ENCODE measurements at regions not wholly inside any gene's neighbourhood (a gene's known extent, or its start where the extent isn't known, plus 50 kb on each side); places are given as distances from the start of the nearest gene placed in this dataset.

DNA sequence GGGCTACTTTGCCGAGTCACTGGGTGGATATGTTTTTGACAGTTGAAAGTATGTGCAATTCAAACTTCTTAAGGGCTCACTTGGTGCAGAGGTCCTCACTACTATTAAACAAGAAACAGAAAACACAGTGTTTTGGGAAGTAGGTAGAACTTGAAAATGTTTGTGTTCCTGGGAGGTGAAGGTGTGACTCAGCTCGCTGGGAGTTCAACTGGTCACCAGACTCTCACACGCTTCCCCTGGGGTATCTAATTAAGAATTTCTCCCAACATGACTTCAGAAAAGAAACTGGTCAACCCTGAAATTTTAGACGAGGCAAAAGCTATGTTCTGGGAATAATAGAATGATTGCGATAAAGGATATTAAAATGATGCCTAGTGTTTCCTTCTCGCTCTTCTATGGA is 1039.8 kb upstream of the SEMA6D start:
- intact Hi-C loops (cut with DNase I; ENCODE audit: low total_unique reads): no loop called here
- WGBS, 2 donors: 80 to 84% methylated on average over 6 of the region's 6 CpGs
- no peak overlapping the region for H3K4me3 ChIP-seq (ENCODE audit: low read depth, poor library complexity, severe bottlenecking)
- no peak for DNase-seq (ENCODE audit: low spot score in 2 of 2)
- no peak for TF ChIP-seq POLR2A (IDR thresholded peaks at IDR 0.05)
- TF ChIP-seq, protein P1, sequence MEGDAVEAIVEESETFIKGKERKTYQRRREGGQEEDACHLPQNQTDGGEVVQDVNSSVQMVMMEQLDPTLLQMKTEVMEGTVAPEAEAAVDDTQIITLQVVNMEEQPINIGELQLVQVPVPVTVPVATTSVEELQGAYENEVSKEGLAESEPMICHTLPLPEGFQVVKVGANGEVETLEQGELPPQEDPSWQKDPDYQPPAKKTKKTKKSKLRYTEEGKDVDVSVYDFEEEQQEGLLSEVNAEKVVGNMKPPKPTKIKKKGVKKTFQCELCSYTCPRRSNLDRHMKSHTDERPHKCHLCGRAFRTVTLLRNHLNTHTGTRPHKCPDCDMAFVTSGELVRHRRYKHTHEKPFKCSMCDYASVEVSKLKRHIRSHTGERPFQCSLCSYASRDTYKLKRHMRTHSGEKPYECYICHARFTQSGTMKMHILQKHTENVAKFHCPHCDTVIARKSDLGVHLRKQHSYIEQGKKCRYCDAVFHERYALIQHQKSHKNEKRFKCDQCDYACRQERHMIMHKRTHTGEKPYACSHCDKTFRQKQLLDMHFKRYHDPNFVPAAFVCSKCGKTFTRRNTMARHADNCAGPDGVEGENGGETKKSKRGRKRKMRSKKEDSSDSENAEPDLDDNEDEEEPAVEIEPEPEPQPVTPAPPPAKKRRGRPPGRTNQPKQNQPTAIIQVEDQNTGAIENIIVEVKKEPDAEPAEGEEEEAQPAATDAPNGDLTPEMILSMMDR (IDR thresholded peaks at IDR 0.05): no peak

DNA sequence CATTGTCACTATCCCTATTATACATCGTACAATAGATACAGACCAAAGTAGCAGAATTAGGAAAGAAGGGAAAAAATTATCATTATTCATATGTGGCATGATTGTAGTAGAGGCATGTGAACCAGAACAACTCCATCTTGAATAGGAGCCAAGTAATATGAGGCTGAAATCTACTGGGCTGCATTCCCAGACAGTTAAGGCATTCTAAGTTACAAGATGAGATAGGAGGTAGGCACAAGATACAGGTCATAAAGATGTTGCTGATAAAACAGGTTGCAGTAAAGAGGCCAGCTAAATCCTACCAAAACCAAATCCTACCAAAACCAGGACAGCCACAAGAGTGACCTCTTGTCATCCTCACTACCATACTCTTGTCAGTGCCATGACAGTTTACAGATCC is 1035.4 kb upstream of the SEMA6D start:
- TF ChIP-seq, protein P1 (IDR thresholded peaks at IDR 0.05): no peak
- H3K4me3 ChIP-seq (ENCODE audit: low read depth, poor library complexity, severe bottlenecking): no peak overlapping the region
- intact Hi-C loops (cut with DNase I; ENCODE audit: low total_unique reads): no loop called here
- no peak for DNase-seq (ENCODE audit: low spot score in 2 of 2)
- WGBS, 2 donors: 63 to 78% methylated on average over 1 of the region's 1 CpG

DNA sequence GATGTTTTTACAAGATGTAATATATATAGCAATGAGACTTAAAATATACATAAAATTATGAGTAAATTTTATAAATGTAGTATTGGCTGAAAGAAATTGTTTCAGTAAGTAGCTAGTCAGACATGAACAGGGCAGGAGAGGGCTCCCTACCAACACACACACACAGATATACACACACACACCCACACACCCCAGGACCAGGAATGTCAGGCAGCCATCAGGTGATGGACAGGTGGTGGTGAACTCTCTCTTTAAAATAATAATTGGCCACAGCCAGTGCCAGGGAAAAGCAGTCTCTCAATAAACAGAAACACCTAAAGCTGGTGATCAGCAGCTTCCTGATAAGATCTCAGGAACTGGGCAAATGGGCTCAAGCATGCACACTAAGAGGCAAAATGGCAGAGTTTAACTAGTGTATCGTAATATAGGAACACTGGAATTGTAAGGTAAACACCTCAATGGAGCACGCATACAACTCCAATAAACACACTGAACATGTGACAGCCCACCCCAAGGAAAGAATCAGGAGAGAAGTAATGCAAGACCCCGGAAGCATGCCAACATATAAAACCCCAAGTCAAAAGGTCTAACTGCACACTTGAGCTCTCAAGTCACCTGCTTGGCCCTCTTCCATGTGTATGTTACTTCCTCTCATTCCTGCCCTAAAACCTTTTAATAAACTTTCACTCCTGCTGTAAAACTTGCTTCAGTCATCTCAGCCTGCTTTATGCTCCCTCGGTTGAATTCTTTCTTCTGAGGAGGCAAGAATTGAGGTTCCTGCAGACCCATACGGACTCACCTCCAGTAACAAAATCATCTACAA is 1034.1 kb upstream of the SEMA6D start:
- intact Hi-C loops (cut with DNase I; ENCODE audit: low total_unique reads): no loop called here
- TF ChIP-seq POLR2A (IDR thresholded peaks at IDR 0.05): no peak
- TF ChIP-seq, protein P1 (IDR thresholded peaks at IDR 0.05): no peak
- 76 to 82% methylated on average over 5 of the region's 5 CpGs for WGBS, 2 donors
- H3K4me3 ChIP-seq (ENCODE audit: low read depth, poor library complexity, severe bottlenecking): no peak overlapping the region
- DNase-seq (ENCODE audit: low spot score in 2 of 2): no peak

DNA sequence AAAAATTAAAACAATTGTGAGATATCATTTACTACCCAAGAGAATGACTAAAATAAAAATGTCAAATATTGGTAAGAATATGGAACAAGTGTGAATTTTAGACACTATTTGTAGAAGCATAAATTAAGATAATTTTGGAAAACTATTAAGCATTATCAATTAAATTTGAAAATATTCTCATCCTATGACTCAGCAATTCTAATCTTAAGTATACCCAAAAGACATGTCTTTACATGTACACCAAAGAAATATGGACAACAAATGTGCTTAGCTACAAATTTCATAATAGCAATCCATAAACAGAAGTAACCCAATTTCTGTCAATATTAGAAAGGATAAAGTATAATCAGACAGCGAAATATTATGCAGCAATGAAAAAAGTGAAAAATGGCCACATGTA is 1032.2 kb upstream of the SEMA6D start:
- WGBS, 2 donors: 41 to 50% methylated on average over 1 of the region's 1 CpG
- intact Hi-C loops (cut with DNase I; ENCODE audit: low total_unique reads): no loop called here
- DNase-seq (ENCODE audit: low spot score in 2 of 2): no peak
- TF ChIP-seq POLR2A (IDR thresholded peaks at IDR 0.05): no peak
- TF ChIP-seq, protein P1 (IDR thresholded peaks at IDR 0.05): no peak
- no peak overlapping the region for H3K4me3 ChIP-seq (ENCODE audit: low read depth, poor library complexity, severe bottlenecking)

DNA sequence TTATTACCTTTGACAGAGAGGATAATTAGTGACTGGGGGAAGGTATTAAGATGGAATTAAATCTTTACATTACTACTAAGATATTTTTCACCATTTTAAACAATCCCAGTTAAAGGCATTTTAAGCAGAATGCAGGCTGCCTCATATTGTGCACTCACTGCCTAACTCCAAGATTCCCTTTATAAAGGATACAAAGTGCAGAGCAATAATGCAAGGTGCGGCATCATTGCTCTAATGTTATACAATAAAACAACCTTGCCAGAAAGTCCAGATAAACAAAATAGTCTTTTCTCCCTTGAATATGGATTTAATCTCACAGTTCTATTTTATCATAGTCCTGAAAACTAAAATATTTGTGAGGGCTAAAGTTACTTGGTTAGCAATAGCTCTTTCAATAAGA is 1031.6 kb upstream of the SEMA6D start:
- DNase-seq (ENCODE audit: low spot score in 2 of 2): no peak
- intact Hi-C loops (cut with DNase I; ENCODE audit: low total_unique reads): no loop called here
- no peak for TF ChIP-seq POLR2A (IDR thresholded peaks at IDR 0.05)
- TF ChIP-seq, protein P1 (IDR thresholded peaks at IDR 0.05): no peak
- 91 to 100% methylated on average over 1 of the region's 1 CpG for WGBS, 2 donors
- no peak overlapping the region for H3K4me3 ChIP-seq (ENCODE audit: low read depth, poor library complexity, severe bottlenecking)

DNA sequence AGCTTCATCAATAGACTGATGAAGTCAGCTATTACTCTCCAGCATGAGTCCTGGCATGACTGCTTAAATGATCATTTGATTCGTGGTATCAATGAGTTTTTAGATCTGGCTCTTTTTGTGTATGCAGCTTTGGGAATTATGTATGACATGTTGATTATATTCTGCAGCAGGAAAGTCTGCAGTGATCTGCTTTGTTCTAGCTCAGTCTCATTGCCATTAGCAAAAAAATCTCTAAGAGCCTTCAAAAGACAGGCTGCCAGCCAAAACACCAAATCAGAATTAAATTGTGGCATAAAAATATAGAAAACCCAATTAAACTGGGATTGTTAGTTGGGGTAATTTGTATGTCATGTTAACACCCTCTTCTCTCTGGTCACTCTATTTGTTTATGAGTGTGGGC is 1021.0 kb upstream of the SEMA6D start:
- TF ChIP-seq POLR2A (IDR thresholded peaks at IDR 0.05): no peak
- TF ChIP-seq, protein P1 (IDR thresholded peaks at IDR 0.05): no peak
- WGBS, 2 donors: 4 to 10% methylated on average over 1 of the region's 1 CpG
- intact Hi-C loops (cut with DNase I; ENCODE audit: low total_unique reads): no loop called here
- no peak overlapping the region for H3K4me3 ChIP-seq (ENCODE audit: low read depth, poor library complexity, severe bottlenecking)
- DNase-seq (ENCODE audit: low spot score in 2 of 2): no peak

Data from lower leg skin (tissue), 4 donors.